ENCODE measurements at regions not wholly inside any gene's neighbourhood (a gene's known extent, or its start where the extent isn't known, plus 50 kb on each side); places are given as distances from the start of the nearest gene placed in this dataset.

DNA sequence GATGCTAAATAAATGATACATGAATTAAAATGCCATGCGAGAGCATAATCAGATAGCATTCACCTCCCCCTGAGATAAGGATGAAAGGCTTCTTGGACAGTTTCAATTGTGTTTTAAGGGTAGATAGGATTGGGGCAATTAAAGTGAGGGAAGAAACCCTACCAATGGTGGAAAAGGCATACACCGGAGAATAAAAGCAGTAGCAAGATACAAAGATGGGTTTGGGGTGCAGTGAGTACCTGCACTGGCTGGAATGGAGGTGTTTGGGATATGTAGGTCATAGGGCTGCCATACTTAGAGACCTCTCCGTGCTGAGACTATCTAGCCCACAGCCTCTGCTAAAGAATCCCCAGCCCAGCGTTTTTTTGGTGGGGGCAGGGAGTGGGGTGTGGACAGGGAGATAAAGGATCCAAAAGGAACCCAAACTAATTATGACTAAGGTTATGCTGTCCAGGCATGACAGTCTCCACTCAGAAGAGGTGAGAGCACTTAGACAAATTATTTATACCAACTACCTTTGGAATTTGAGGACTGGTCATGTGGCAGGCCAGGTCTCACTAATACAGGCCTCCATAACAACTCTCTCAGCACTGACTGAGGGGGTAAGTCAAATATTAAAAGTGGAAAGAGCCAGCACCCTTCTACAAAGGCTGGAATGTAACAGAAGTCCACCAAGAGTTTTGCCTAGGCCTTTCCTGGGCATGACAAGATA lies 280.8 kb downstream of the ADGB start:
- DNase-seq (ENCODE audit: low read depth, low spot score) (no peak), FAIRE-seq (no peak), ATAC-seq (no peak)
- ChIA-PET POLR2A (no interaction called here), SMC1A (ENCODE audit: uncharacterized antibody, unreplicated experiment) (no interaction called here), RAD21 (ENCODE audit: unreplicated experiment) (no interaction called here), CTCF (no interaction called here)
- Histone ChIP-seq H3K9ac (ENCODE audit: control insufficient read depth, insufficient read depth, low read length) (no peak overlapping the region), H2AFZ (ENCODE audit: control insufficient read depth, low read depth, low read length) (no peak overlapping the region), H3K4me2 (ENCODE audit: control insufficient read depth, insufficient read depth) (no peak overlapping the region), H3K79me2 (ENCODE audit: control insufficient read depth, insufficient read depth, low read length) (no peaks in the 10 kb centered on the region), H3K27me3 (replicated peaks in 1 of 2; ENCODE audit: control insufficient read depth in 2 of 2, insufficient read depth in 2 of 2, low read length in 1 of 2) (no peaks in the 10 kb centered on the region), H3K36me3 (ENCODE audit: control insufficient read depth in 2 of 2, insufficient read depth in 2 of 2, low read length in 1 of 2) (no peaks in the 10 kb centered on the region), H3K4me1 (ENCODE audit: control insufficient read depth, insufficient read depth, low read length) (no peaks in the 10 kb centered on the region), H4K20me1 (ENCODE audit: control insufficient read depth, insufficient read depth) (no peaks in the 10 kb centered on the region), H3K27ac (ENCODE audit: control insufficient read depth, insufficient read depth) (no peak overlapping the region), H3K9me3 (replicated peaks; ENCODE audit: control insufficient read depth, insufficient read depth, low read length) (no peaks in the 10 kb centered on the region), H3K4me3 (no peak overlapping the region)
- TF ChIP-seq IRF4 (IDR thresholded peaks at IDR 0.05; ENCODE audit: low read depth, low read length) (no peak), RAD21 (IDR thresholded peaks at IDR 0.05; ENCODE audit: insufficient read depth, low read depth, low read length) (no peak), FOXK2 (IDR thresholded peaks at IDR 0.05) (no peak), SMC3 (IDR thresholded peaks at IDR 0.05; ENCODE audit: borderline replicate concordance, low read length) (no peak), RCOR1 (conservative IDR thresholded peaks at IDR 0.05; ENCODE audit: low read depth, low read length) (no peak), TAF1 (IDR thresholded peaks at IDR 0.05; ENCODE audit: borderline replicate concordance, low read depth, low read length) (no peak), TCF7 (IDR thresholded peaks at IDR 0.05; ENCODE audit: borderline replicate concordance) (no peak), NBN (IDR thresholded peaks at IDR 0.05) (no peak), IKZF2 (IDR thresholded peaks at IDR 0.05) (no peak), RFX5 (IDR thresholded peaks at IDR 0.05; ENCODE audit: low read depth, low read length) (no peak), CBX5 (IDR thresholded peaks at IDR 0.05; ENCODE audit: low read depth) (no peak), SRF (IDR thresholded peaks at IDR 0.05; ENCODE audit: low read depth in 2 of 2, low read length in 2 of 2) (no peak)
- TF ChIP-seq, protein P1, sequence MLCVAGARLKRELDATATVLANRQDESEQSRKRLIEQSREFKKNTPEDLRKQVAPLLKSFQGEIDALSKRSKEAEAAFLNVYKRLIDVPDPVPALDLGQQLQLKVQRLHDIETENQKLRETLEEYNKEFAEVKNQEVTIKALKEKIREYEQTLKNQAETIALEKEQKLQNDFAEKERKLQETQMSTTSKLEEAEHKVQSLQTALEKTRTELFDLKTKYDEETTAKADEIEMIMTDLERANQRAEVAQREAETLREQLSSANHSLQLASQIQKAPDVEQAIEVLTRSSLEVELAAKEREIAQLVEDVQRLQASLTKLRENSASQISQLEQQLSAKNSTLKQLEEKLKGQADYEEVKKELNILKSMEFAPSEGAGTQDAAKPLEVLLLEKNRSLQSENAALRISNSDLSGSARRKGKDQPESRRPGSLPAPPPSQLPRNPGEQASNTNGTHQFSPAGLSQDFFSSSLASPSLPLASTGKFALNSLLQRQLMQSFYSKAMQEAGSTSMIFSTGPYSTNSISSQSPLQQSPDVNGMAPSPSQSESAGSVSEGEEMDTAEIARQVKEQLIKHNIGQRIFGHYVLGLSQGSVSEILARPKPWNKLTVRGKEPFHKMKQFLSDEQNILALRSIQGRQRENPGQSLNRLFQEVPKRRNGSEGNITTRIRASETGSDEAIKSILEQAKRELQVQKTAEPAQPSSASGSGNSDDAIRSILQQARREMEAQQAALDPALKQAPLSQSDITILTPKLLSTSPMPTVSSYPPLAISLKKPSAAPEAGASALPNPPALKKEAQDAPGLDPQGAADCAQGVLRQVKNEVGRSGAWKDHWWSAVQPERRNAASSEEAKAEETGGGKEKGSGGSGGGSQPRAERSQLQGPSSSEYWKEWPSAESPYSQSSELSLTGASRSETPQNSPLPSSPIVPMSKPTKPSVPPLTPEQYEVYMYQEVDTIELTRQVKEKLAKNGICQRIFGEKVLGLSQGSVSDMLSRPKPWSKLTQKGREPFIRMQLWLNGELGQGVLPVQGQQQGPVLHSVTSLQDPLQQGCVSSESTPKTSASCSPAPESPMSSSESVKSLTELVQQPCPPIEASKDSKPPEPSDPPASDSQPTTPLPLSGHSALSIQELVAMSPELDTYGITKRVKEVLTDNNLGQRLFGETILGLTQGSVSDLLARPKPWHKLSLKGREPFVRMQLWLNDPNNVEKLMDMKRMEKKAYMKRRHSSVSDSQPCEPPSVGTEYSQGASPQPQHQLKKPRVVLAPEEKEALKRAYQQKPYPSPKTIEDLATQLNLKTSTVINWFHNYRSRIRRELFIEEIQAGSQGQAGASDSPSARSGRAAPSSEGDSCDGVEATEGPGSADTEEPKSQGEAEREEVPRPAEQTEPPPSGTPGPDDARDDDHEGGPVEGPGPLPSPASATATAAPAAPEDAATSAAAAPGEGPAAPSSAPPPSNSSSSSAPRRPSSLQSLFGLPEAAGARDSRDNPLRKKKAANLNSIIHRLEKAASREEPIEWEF (IDR thresholded peaks at IDR 0.05; ENCODE audit: insufficient replicate concordance, low read depth, low read length) = no peak
- TF ChIP-seq, protein P2, sequence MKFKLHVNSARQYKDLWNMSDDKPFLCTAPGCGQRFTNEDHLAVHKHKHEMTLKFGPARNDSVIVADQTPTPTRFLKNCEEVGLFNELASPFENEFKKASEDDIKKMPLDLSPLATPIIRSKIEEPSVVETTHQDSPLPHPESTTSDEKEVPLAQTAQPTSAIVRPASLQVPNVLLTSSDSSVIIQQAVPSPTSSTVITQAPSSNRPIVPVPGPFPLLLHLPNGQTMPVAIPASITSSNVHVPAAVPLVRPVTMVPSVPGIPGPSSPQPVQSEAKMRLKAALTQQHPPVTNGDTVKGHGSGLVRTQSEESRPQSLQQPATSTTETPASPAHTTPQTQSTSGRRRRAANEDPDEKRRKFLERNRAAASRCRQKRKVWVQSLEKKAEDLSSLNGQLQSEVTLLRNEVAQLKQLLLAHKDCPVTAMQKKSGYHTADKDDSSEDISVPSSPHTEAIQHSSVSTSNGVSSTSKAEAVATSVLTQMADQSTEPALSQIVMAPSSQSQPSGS (IDR thresholded peaks at IDR 0.05; ENCODE audit: low read length) = no peak
- TF ChIP-seq, protein P3, sequence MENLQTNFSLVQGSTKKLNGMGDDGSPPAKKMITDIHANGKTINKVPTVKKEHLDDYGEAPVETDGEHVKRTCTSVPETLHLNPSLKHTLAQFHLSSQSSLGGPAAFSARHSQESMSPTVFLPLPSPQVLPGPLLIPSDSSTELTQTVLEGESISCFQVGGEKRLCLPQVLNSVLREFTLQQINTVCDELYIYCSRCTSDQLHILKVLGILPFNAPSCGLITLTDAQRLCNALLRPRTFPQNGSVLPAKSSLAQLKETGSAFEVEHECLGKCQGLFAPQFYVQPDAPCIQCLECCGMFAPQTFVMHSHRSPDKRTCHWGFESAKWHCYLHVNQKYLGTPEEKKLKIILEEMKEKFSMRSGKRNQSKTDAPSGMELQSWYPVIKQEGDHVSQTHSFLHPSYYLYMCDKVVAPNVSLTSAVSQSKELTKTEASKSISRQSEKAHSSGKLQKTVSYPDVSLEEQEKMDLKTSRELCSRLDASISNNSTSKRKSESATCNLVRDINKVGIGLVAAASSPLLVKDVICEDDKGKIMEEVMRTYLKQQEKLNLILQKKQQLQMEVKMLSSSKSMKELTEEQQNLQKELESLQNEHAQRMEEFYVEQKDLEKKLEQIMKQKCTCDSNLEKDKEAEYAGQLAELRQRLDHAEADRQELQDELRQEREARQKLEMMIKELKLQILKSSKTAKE (IDR thresholded peaks at IDR 0.05; ENCODE audit: low read depth, poor library complexity, severe bottlenecking) = no peak
- 41% methylated on average over 4 of the region's 4 CpGs for WGBS (ENCODE audit: insufficient coverage, insufficient replicate concordance, low lambda C conversion rate, missing lambda C conversion rate)
- no TSS peak for BruUV-seq (replicated peaks)
- intact Hi-C loops (cut with micrococcal nuclease; ENCODE audit: unreplicated experiment) = no loop called here
- in situ Hi-C loops (cut with MboI) = no loop called here

All from GM12878 (cell line).